HG02678 (cell line): ENCODE measurements at regions not wholly inside any gene's neighbourhood (a gene's known extent, or its start where the extent isn't known, plus 50 kb on each side); places are given as distances from the start of the nearest gene placed in this dataset.

Experiments used
- ATAC-seq: cut with Tn5 transposase; IDR thresholded peaks from one replicate; pipeline ENCODE4 v1.9.1; 2021; ENCODE audit warnings: mild to moderate bottlenecking, moderate library complexity; ENCODE audit not compliant: unreplicated experiment

DNA sequence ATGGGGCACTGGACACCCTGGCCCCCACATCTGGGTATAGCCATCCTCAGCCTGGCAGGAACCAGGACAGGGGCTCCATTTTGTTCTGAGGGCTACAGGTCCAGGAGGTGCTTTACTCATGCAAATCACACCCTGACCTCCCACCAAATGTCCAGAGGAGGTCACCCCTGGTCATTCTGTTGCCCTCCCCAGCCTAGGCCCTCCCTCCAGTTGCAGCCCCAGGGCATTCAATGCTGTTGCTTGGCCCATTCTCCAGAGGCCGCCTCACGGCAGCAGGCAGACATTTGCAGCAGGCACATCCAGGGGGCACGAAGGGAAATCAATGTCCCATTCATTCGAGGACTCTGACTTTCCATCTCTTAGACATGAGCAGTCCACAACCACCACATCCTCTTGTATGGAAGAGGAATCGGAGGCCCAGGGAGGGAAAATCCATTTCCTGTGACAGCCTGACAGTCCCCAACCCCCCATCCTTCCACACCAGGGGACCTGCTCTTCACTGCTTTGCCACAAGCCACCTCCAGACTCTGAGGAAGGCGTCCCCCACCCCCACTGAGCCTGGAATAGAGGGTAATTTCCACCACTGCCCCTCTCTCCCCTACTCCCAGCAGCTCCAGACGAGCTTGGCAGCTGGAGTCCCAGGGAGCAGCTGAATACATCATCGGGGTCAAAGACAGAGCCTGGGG lies 76.2 kb upstream of the UNC5B start:
- ATAC-seq, result no peak

DNA sequence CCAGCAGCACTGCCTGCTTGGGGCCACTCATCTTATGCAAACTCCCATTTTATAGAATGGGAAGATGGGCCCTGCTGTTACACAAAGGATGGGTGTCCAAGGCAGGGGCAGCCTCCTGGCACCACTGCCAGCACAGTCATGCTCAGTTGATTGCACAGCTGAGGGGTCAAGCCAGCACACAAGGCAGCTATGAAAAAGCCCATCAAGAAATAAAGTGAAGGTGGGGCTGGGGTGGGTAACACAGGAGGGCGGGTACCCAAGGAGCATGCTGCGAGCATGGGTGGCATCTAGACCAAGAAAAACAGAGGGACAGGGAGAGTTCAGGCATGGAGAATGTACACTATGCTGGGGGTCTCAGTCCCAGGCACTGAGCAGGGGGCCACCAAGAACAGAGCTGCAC lies 74.7 kb upstream of the UNC5B start:
- ATAC-seq, result no peak

DNA sequence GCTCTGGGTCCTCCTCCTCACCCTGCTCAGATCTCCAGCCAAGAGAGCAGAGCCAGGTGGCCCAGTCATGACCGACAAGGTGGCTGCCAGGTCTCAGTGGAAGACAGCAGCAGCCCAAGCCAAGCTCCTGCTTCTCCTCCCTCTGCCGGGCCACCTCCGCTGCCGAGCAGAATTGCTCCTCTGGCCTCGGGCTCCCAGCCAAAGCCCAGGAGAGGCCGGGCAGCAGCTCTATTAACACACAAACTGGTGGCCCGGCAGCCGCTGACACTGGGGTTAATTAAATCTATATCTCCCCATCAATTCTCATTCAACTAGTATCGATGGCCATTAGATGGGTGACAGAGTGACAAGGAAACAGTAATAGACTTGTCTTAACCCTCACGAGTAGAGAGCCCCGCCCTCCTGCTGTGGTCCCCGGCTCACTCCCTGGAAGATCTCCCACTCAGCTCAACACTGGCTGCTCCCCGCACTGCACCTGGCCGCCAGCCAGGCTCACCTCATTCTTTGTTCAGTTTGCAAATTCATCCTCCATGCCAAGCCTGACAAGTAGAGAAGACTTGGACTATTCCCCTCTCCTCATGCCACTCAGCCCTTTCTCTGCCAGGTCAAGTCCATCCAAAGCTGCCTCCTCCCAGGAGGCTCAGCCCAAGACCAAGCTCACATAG lies 74.1 kb upstream of the UNC5B start:
- ATAC-seq, result no peak

DNA sequence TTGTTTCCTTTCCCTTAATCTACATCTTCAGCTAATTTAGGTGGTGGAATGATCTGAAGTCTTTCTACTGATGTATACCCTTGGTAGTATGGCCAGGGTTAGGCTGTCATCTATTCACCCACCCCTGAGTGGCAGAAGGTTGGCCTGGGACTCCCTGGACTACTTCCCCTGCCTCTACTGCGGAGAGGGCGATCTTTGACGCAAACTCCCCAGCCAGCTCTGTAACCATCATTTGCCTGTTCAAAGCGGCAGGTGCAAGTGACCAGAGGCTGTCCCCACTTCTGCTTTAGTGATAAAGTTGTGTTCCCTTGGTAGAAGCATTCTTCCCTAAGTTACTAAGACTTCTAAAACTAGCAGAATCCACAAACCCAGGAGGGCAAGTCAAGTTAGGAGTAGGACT lies 70.8 kb upstream of the UNC5B start:
- no peak for ATAC-seq

DNA sequence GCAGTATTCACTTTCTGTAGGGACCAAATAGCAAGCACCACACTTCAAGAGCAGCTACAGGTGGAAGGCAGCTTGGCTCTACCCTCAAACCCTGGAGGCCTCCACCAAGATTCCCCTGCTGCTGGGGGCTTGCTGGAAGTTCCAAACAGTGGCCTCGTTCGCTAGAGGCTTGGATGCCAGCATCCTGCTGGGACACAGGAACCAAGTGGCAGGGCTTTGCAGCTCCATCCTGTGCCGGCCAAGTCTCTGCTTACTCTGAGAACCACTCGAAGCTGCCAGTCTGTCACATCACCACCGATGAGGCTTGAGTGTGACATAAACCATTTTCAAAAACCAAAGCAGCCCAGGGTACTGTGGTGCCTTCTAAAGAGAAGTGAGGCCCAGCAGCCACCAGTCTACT lies 69.2 kb upstream of the UNC5B start:
- ATAC-seq, result no peak

DNA sequence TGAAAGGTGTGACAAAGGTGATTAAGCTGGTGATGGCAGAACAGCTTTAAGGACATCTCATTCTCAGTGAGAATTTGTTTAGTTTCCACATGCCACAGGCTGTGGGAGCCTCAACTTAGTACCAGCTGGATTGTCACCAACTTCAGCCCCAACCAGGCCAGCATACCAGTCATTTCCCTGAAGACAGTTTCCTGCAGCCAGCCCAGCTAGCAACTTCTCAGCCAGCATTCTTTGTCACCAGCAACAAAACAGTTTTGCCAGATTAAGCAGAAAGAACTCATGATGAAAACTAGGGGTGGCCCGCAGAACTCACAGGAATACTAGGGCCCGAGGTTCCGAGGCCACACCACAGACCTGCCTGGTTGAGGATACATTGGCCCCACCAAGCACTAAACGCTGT lies 68.8 kb upstream of the UNC5B start:
- ATAC-seq, result no peak

DNA sequence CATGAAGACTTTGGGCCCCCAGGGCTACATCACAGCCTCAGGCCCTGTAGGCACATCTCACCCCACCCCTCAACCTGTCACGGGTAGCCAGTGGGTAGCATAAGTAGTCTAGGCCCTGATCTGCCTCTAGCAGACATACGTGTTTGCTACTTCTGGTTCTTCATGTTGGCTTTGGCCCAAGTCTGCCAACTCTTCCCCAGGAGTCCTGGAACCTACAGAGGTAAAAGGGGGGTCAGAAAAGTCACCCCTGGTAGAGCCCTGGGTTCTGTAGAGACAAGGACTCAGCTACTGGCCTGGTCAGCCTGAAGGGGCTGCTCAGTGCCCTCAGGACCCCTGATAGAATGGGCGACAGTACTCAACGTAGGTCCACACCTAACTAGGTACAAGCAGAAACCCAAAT lies 67.5 kb upstream of the UNC5B start:
- ATAC-seq, result no peak

DNA sequence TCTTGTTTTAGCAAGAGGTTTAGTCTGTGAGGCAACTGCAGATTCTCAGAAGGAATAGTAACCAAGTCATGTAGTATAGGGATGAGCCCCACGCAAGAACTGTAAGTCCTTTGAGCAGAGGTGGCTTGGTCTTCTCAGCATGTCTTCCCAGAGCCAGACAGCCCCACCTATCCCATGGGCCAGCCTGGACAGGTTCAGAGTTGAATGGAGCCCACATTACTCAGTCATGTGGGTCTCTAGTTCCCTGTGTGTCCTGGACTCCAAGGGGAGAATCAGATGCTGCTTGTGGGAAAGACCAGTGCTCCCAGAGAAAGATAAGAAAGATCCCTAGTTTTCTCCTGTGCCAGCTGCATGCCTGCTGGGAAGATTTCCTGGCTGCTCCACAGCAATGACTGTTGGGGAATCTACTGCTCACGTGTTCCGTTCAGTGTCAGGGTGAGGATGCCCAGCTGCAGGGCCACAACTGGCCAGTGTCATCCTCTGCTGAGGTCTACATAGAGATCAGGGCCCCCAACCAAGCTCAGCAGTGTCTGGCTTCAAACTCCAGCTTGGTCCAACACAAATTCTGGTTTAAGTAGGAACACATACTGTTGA lies 66.9 kb upstream of the UNC5B start:
- ATAC-seq, result no peak

DNA sequence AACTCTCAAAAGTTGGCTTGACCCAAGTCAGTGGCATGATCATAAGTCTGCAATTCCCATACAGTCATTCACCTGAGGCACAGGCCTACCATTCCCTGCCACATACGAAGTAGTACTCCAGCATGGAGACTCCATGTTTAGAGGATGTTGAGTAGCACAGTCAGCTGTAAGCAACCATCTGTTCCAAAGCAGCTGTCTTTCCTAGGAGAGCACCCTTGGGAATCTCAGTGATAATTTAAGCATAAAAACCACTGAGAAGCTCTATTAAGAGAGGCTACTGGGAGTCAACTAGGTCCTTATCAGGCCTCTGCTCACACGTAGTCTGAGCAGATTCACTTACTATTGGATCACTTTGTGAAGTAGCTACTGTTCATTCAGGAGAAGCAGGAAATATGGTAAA lies 61.6 kb upstream of the UNC5B start:
- no peak for ATAC-seq

DNA sequence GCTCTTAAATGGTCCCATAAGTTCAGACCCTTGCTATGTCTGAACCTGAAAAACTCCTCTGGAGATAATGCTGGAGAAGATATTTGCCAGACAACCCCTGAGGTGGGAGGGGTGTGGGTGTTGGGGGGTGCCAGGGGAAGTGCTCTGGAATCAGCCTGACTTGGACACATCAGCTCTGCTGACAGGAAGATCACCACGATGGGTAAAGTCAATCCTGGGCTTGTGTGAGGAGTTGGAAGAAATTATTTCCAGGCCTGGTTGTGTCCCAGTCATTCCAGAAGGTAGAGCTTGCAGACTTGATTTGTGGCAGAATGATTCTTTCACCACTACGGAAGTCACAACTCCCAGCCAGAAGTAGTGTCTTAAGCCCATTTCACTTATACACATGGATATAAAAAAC lies 60.3 kb upstream of the UNC5B start:
- ATAC-seq, result no peak

DNA sequence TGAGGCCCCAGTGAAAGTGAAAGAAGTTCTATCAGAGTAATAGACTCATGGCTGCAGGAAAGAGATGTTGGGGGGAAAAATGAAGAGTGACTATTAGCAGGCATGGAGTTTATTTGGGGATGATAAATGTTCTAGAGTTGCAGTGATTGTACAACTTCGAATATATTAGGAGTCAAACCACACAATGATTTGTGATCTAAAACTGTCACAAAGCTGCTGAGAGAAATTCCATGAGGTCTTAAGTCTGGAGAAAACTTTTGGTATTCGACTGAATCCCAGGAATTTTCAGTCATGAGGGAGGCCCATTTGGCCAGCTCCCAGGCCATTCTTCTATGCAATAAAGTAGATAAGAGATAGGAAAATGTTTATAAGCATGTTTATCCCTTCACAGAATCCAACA lies 55.9 kb upstream of the UNC5B start:
- no peak for ATAC-seq

DNA sequence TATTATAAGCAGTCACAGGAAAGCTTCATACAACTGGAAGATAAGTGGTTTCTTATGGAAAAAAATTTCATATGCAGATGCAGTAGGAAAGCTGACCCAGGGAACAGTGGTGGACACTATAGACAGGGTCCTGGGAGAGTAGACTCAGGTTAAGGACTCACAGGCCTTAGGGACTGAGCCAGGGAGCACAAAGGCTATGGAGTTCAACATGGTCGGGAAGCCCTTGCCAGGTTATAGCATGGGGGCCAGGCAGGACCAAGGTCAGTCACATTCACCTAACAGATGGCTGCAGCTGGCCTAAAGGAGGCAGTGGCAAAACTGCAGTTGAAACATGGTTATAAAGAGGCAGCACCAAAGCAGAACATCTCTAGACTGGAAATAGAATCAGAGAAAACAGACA lies 54.9 kb upstream of the UNC5B start:
- no peak for ATAC-seq

DNA sequence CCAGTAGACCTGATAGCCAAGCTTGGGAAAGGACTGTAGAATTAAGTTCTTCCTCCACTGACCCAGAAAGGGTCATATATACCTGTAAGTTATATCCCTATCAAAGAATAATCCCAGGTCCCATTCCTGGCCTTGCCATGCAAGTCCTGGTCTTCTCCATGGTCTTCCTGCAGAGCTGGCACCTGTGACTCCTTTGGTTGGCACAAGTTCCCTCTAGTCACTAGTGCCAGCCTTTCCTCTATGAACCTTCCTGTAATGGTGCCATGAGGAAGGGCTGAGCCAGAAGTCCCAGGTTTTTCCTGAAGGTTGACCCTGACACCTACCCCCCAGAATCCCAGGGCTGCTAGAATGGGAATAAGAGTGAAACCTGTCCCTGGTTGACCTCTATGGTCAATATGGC lies 54.1 kb upstream of the UNC5B start:
- ATAC-seq, result no peak

DNA sequence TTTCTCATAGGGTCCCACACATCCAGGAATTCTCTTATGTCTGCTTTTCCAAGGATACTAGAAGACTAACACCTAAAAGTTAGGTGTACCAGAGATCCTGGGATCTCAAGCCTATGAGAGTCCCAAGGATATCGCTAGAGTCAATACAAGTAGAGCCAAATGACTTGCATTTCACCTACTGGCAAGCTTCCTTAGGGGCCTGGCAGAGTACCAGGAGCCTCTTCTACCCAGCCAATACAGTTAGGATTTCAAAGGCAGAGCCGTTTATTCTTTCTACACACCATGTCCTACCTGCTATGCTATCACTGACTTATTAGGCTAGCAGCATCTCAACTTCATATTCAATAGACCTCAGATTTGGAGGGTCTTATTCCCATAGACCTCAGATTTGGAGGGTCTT lies 53.5 kb upstream of the UNC5B start:
- no peak for ATAC-seq

DNA sequence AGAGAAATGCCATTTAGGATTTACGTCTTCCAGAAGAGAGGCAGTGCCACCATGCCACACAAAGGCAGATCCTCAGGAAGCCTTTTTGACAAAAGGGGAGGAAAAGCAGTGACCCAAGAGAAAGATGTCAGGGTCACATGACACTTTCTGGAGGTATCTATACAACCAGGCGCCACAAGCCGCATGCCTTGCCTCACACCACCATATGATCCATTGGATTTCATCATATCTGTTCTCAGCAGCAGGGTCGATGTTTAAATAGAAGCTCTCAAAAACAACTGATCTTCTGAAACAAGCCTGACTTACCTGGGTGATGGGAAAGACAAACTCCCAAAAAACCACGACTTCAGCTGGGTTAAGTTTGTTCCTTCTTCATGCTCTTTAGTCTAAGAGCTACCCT lies 52.5 kb upstream of the UNC5B start:
- ATAC-seq, result no peak

DNA sequence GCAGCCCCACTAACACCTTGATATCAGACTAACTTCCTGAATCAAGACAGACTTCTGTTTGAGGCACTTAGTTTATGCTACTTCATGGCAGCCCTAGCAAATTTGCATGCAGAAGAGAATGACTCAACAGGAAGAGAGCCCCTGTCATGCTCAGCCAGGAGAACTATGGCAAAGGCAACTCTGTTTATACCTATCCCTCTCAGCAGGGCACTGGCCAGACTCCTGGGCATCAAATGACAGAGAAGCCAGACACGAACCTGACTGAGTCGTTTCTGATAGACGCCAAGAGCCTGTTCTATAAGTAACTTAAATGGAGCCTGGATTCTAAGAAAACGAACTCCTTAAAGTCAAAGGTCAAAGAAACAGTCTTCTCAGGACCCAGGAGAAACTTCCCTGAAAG lies 50.9 kb upstream of the UNC5B start:
- ATAC-seq, result no peak
